OCI-LY7 (cell line): ENCODE measurements at regions not wholly inside any gene's neighbourhood (a gene's known extent, or its start where the extent isn't known, plus 50 kb on each side); places are given as distances from the start of the nearest gene placed in this dataset.

ENCODE experiments used
- BruUV-seq: library from RNA; stranded (reverse); fragments of 400-500 nt; replicated peaks from 2 replicates; lab custom pipeline; 2021; lab: Mats Ljungman, UMichigan
- CTCF ChIA-PET: fragments of 300-600 bp; sonication (Branson Sonifier 250); formaldehyde crosslinking; loops from one replicate; lab custom pipeline; 2022; ENCODE audit warnings: antibody characterized with exemption; ENCODE audit not compliant: unreplicated experiment; lab: Charles Lee
- POLR2A ChIA-PET: fragments of 300-600 bp; sonication (Branson Sonifier 250); formaldehyde crosslinking; loops from one replicate; lab custom pipeline; 2022; ENCODE audit warnings: antibody characterized with exemption; lab: Charles Lee
- DNase-seq: peaks from one replicate; pipeline ENCODE4 v3.0.0-alpha.2; 2015; ENCODE audit warnings: low spot score
- H2AFZ ChIP-seq: fragments of 200-600 bp; sonication (generic), shearing (Covaris generic); 2 replicates; pipeline ENCODE4 v1.6.1; 2014; ENCODE audit warnings: mild to moderate bottlenecking, antibody characterized with exemption, low read length, moderate library complexity
- H3K27ac ChIP-seq: fragments of 200-600 bp; sonication (generic); 2 replicates; pipeline ENCODE4 v1.5.1; 2014; ENCODE audit warnings: mixed run types, low read depth, mild to moderate bottlenecking, moderate library complexity, low read length, inconsistent platforms; ENCODE audit not compliant: poor library complexity, severe bottlenecking
- H3K36me3 ChIP-seq: fragments of 200-600 bp; sonication (generic); 2 replicates; pipeline ENCODE4 v1.6.1; 2014; ENCODE audit warnings: mild to moderate bottlenecking, antibody characterized with exemption, low read length, moderate library complexity, mixed read lengths; ENCODE audit not compliant: insufficient read depth
- H3K4me1 ChIP-seq: fragments of 200-600 bp; sonication (generic); 2 replicates; pipeline ENCODE4 v1.5.1; 2014; ENCODE audit warnings: mild to moderate bottlenecking, low read length; ENCODE audit not compliant: insufficient read depth, poor library complexity, severe bottlenecking
- H3K4me2 ChIP-seq: fragments of 200-600 bp; sonication (generic); 2 replicates; pipeline ENCODE4 v1.6.1; 2014; ENCODE audit warnings: mild to moderate bottlenecking, low read length
- H3K4me3 ChIP-seq: fragments of 200-600 bp; sonication (generic); 2 replicates; pipeline ENCODE4 v1.5.1; 2014; ENCODE audit warnings: mild to moderate bottlenecking, low read depth, low read length; ENCODE audit not compliant: poor library complexity, severe bottlenecking
- H3K79me2 ChIP-seq: fragments of 200-600 bp; sonication (generic); 2 replicates; pipeline ENCODE4 v1.6.1; 2016; ENCODE audit warnings: low read depth, mild to moderate bottlenecking, low read length, moderate library complexity, mixed read lengths; ENCODE audit not compliant: insufficient read depth
- H3K9me2 ChIP-seq: fragments of 200-600 bp; sonication (generic); 2 replicates; pipeline ENCODE4 v1.6.1; 2016; ENCODE audit warnings: mild to moderate bottlenecking, low read length, mixed read lengths; ENCODE audit not compliant: insufficient read depth
- H3K9me3 ChIP-seq: fragments of 200-600 bp; sonication (generic); 2 replicates; pipeline ENCODE4 v1.6.1; 2014; ENCODE audit warnings: mild to moderate bottlenecking, mixed run types, low read length, mixed read lengths
- H4K20me1 ChIP-seq: fragments of 200-600 bp; sonication (generic); 2 replicates; pipeline ENCODE4 v1.6.1; 2014; ENCODE audit warnings: mild to moderate bottlenecking, antibody characterized with exemption, low read length, moderate library complexity, mixed read lengths; ENCODE audit not compliant: insufficient read depth
- CTCF ChIP-seq: fragments of 200-600 bp; sonication (generic); conservative IDR thresholded peaks from 2 replicates; pipeline ENCODE4 v1.5.1; 2014; ENCODE audit warnings: mild to moderate bottlenecking, antibody characterized with exemption, low read length, moderate library complexity, mixed read lengths
- EZH2phosphoT487 ChIP-seq: fragments of 200-600 bp; sonication (generic); IDR thresholded peaks from 2 replicates; pipeline ENCODE4 v1.6.1; 2018; ENCODE audit warnings: low read depth, borderline replicate concordance, mild to moderate bottlenecking, mixed run types, antibody characterized with exemption, low read length, moderate library complexity, mixed read lengths
- intact Hi-C: fragments of 100-400 bp; cut with micrococcal nuclease; formaldehyde crosslinking; loops from one replicate; pipeline ENCODE4 v1.10.0; 2022; ENCODE audit not compliant: unreplicated experiment

- Histone ChIP-seq H2AFZ (no peak overlapping the region), H3K9me3 (no peaks in the 10 kb centered on the region), H4K20me1 (no peaks in the 10 kb centered on the region), H3K36me3 (no peaks in the 10 kb centered on the region), H3K4me1 (no peaks in the 10 kb centered on the region), H3K4me3 (no peak overlapping the region), H3K9me2 (no peaks in the 10 kb centered on the region), H3K79me2 (no peaks in the 10 kb centered on the region), H3K4me2 (no peak overlapping the region), H3K27ac (no peak overlapping the region)
- no TSS peak for BruUV-seq
- CTCF ChIA-PET = no interaction called here
- POLR2A ChIA-PET = no interaction called here
- TF ChIP-seq EZH2phosphoT487 (no peak), CTCF (no peak)
- DNase-seq = no peak
- intact Hi-C loops = no loop called here
Observed at GRCh38 chr19:56955637-56956216, 115.2 kb upstream of the PEG3 start.

- TF ChIP-seq EZH2phosphoT487 = no peak
- no peak for TF ChIP-seq CTCF
- ChIA-PET POLR2A (no interaction called here), CTCF (no interaction called here)
- no peak for DNase-seq
- no peak overlapping the region for H3K27ac ChIP-seq
- H3K36me3 ChIP-seq = no peaks in the 10 kb centered on the region
- intact Hi-C loops = no loop called here
- BruUV-seq = no TSS peak
- H3K4me3 ChIP-seq = no peak overlapping the region
- H3K9me2 ChIP-seq = no peaks in the 10 kb centered on the region
- no peak overlapping the region for H3K4me2 ChIP-seq
- no peak overlapping the region for H2AFZ ChIP-seq
- no peaks in the 10 kb centered on the region for H3K4me1 ChIP-seq
- no peaks in the 10 kb centered on the region for H3K9me3 ChIP-seq
- H4K20me1 ChIP-seq = no peaks in the 10 kb centered on the region
- H3K79me2 ChIP-seq = no peaks in the 10 kb centered on the region
Observed at GRCh38 chr19:56956503-56957226, 116.1 kb upstream of the PEG3 start.

GRCh38 chr19:56959205-56959604 is 118.7 kb upstream of the PEG3 start:
- H3K79me2 ChIP-seq = no peaks in the 10 kb centered on the region
- no peak overlapping the region for H3K27ac ChIP-seq
- BruUV-seq = no TSS peak
- TF ChIP-seq EZH2phosphoT487 = no peak
- no peaks in the 10 kb centered on the region for H3K36me3 ChIP-seq
- no peak overlapping the region for H3K4me2 ChIP-seq
- ChIA-PET CTCF (no interaction called here), POLR2A (no interaction called here)
- no peaks in the 10 kb centered on the region for H3K4me1 ChIP-seq
- no peak overlapping the region for H3K4me3 ChIP-seq
- no peaks in the 10 kb centered on the region for H4K20me1 ChIP-seq
- no peaks in the 10 kb centered on the region for H3K9me2 ChIP-seq
- no peak for DNase-seq
- intact Hi-C loops = no loop called here
- no peaks in the 10 kb centered on the region for H3K9me3 ChIP-seq
- no peak overlapping the region for H2AFZ ChIP-seq
